GM10266 (cell line): ENCODE measurements at regions not wholly inside any gene's neighbourhood (a gene's known extent, or its start where the extent isn't known, plus 50 kb on each side); places are given as distances from the start of the nearest gene placed in this dataset.

Source experiments
- DNase-seq: peaks from one replicate; pipeline ENCODE4 v3.0.0; 2012; ENCODE audit errors: extremely low spot score
- CTCF ChIP-seq: IDR thresholded peaks from 2 replicates; pipeline ENCODE4 v1.5.1; 2012; ENCODE audit warnings: mild to moderate bottlenecking, low read depth; ENCODE audit not compliant: control insufficient read depth, insufficient read depth; ENCODE audit errors: missing control alignments

- no peak for TF ChIP-seq CTCF
- no peak for DNase-seq
Measured at GRCh38 chr10:10609379-10609955, 408.2 kb upstream of the CELF2 start.

- DNase-seq = no peak
- TF ChIP-seq CTCF = no peak
Measured at GRCh38 chr10:10610171-10610570, 407.5 kb upstream of the CELF2 start.

- DNase-seq = no peak
Measured at GRCh38 chr10:10612151-10612550, 405.5 kb upstream of the CELF2 start.

GRCh38 chr10:10613656-10614244 lies 403.9 kb upstream of the CELF2 start:
- no peak for TF ChIP-seq CTCF
- no peak for DNase-seq

More at GRCh38 chr10:10612151-10612550, 405.5 kb upstream of the CELF2 start:
- no peak for TF ChIP-seq CTCF

- no peak for DNase-seq
- no peak for TF ChIP-seq CTCF
Measured at GRCh38 chr10:10617686-10618085, 400.0 kb upstream of the CELF2 start.

- no peak for TF ChIP-seq CTCF
- no peak for DNase-seq
Measured at GRCh38 chr10:10618139-10618538, 399.5 kb upstream of the CELF2 start.

- TF ChIP-seq CTCF = no peak
- DNase-seq = no peak
Measured at GRCh38 chr10:10623958-10624566, 393.6 kb upstream of the CELF2 start.
